KOPT-K1 (cell line): ENCODE measurements at regions not wholly inside any gene's neighbourhood (a gene's known extent, or its start where the extent isn't known, plus 50 kb on each side); places are given as distances from the start of the nearest gene placed in this dataset.
A peak's percentile ranks its signal among the peaks of the same experiment; 100 is the strongest.

Experiments used
- H3K27ac ChIP-seq: fragments of 200-600 bp; sonication (generic); 2 replicates; pipeline ENCODE4 v1.5.1; 2016; ENCODE audit warnings: antibody characterized with exemption, mild to moderate bottlenecking, low read depth, low read length; ENCODE audit not compliant: poor library complexity, severe bottlenecking
- H3K36me3 ChIP-seq: fragments of 200-600 bp; sonication (generic); 2 replicates; pipeline ENCODE4 v1.5.1; 2017; ENCODE audit warnings: antibody characterized with exemption, mild to moderate bottlenecking, low read length, moderate library complexity; ENCODE audit not compliant: insufficient read depth
- H3K9me3 ChIP-seq: fragments of 200-600 bp; sonication (generic); 2 replicates; pipeline ENCODE4 v1.5.1; 2017; ENCODE audit warnings: antibody characterized with exemption, low read length, mild to moderate bottlenecking; ENCODE audit not compliant: insufficient read depth, poor library complexity, severe bottlenecking

DNA sequence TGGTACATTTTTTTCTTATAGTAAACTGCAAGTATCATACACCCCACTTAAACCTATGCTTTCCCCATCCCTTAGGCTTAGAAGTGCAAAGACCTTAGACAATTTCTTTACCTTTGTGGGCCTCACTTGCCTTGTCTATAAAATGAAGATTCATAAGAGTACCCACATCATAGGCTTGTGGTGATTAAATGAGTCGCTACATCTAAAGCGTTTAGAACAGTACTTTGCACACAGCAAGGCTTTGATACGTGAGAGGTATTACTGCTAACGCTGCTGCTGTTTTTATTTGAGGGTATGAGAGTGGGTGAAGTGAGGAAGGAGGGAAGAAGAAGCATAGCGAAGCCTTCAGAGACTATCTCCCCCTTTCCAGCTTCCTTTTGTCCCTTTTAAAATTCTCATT, 87.8 kb upstream of the RPS6KA3 start:
- Histone ChIP-seq H3K27ac (no peak overlapping the region), H3K9me3 (no peaks in the 10 kb centered on the region), H3K36me3 (no peaks in the 10 kb centered on the region)

DNA sequence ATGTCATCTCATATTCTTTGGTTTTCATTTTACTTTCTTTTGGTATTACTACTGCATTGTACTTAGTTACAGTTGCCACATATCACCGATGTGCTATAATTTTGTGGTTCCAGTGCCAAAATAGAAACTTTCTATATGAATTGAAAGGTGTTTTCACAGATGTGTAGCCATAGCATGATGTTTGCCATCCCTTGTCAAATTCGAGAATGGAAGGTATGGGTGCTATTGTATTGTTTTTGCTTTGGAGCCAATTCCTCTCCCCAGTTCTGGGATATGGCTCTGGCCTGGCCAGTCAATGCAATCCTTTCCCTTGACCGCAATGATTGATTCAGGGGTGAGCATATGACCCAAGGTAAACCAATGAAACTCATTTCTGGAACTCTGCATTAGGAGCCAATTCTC, 86.2 kb upstream of the RPS6KA3 start:
- no peak overlapping the region for H3K27ac ChIP-seq
- no peaks in the 10 kb centered on the region for H3K36me3 ChIP-seq
- H3K9me3 ChIP-seq = no peaks in the 10 kb centered on the region

DNA sequence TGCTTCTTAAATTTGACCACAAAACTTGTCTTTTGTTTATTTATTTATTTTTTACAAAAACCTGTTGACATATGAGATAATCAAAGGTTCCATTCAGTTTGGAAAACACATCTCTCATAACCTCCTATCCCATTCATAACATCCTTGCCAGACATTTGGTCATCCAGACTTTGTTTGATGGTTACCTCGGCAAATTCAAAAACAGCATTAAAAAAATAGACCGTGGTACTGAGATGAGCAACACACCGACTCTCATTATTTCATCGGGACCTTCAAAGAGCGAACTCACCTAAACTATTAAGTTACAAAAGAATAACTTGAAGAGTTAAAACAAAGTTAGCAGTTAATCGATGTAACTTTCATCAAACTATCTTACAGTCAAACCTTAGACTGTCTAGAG, 85.8 kb upstream of the RPS6KA3 start:
- Histone ChIP-seq H3K9me3 (no peaks in the 10 kb centered on the region), H3K36me3 (no peaks in the 10 kb centered on the region)

DNA sequence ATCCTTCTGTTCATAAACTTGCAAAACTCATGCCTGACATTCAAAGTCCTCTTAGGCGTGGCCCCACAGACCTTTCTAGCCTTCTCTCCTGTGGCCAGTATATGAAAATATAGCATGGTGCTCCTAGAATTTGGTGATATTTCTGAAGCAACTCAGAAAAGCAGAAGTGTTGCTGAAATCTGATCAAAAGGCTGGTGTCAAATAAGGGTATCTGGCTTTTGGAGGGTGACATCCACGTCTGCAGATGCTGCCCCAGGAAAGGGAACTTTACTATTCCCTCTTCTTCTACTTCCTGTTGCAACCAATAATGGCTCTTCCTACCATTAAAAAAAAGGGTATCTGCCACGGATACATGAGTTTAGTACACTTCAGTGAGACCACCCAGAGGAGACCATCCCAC, 83.9 kb upstream of the RPS6KA3 start:
- no peaks in the 10 kb centered on the region for H3K9me3 ChIP-seq
- no peaks in the 10 kb centered on the region for H3K36me3 ChIP-seq
- H3K27ac ChIP-seq = no peak overlapping the region

More for the DNA sequence above, 85.8 kb upstream of the RPS6KA3 start:
- H3K27ac ChIP-seq = no peak overlapping the region

DNA sequence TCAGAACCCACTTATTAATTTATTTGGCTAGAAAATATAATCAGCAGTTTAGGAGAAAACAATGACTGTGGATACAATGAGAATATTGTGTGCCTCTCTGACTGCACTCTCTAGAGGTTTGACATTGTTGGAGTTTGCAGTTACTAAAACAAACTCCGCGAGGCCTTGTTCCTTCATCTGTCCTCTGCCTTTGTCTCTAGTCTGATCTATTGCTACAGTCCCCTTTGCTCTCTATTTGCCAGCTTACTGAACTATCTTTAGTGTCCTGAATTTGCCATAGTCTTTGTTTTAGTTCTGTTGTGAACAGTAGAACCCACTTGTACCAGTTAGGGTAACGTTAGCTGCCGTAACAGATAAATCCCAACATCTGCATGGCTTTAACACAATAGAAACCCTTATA, 81.4 kb upstream of the RPS6KA3 start:
- Histone ChIP-seq H3K36me3 (no peaks in the 10 kb centered on the region), H3K9me3 (no peaks in the 10 kb centered on the region), H3K27ac (no peak overlapping the region)

DNA sequence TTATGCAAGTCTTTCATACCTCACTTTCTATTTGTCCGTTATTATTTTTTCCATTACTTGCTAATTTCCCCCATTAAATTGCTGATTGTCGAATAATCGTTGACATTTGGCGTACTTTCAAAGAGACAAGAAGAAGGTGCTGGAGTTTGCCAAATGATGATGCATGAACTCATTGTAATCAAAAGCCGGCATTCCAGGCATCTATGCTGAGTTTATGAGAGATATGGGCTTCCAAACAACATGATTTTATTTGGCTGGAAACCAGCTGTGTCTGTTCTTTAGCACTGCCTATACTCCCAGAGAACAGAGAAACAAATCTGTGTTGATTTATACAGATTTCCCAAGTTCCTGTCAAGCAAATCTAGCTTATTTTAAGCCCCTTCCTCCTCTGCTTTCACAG, 80.8 kb upstream of the RPS6KA3 start:
- Histone ChIP-seq H3K27ac (no peak overlapping the region), H3K36me3 (no peaks in the 10 kb centered on the region), H3K9me3 (no peaks in the 10 kb centered on the region)

DNA sequence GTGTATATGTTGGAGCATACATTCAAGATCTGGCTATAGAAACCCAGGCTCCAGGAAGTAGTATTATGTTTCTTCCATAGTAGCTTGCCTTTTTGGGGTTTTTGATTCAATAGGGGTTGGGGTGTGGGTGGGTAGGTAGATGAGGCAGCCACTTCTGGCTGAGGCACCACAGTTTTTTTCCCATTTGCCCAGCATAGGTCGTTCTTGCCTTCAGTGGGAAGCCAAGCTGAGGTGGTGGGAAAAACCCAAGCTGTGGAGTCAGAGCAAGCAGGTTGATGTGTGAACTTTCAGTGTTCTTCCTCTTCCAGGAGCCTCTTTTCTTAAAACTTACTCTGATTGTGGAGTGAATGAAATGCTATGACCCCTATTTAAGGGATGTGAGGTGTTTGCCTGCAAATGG, 67.0 kb upstream of the RPS6KA3 start:
- Histone ChIP-seq H3K27ac (no peak overlapping the region), H3K36me3 (no peaks in the 10 kb centered on the region), H3K9me3 (no peaks in the 10 kb centered on the region)

DNA sequence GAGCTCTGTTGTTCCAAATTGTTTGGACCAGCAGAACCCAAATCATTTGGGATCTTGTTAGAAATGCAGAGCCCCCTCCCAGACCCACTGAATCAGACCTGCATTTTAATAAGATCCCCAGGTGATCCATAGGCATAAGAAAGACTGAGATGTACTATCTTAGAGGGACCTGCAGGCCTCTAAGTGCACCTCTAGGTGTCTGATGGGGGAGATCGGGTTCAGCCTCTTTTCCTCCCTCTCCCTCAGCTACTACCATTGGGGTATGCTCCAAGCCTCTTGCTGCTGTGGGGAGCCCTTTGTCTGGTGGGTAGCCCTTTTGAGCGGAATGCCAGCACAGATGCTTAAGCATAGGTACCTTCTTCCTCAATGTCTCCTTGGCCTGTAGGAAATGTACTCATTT, 63.8 kb upstream of the RPS6KA3 start:
- Histone ChIP-seq H3K36me3 (no peaks in the 10 kb centered on the region), H3K9me3 (no peaks in the 10 kb centered on the region), H3K27ac (no peak overlapping the region)

DNA sequence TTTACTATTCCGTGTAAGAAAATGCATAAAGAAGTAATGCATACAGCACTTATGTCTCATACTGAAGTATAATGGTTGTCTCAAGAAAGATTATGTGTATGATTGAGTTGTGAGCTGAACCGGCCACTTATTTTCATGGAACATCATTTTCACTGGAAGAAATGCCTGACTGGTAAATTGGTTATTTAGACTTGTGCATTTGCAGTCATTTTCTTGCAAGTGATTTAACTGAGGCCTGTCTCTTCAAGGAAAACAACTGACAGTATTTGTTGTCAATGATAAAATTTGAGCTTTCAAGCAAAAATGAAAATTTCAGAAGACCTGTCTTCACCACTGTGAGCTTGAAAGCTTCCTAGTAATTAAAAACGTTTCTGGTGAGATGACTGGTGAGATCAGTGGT, 62.7 kb upstream of the RPS6KA3 start:
- Histone ChIP-seq H3K36me3 (no peaks in the 10 kb centered on the region), H3K27ac (no peak overlapping the region), H3K9me3 (no peaks in the 10 kb centered on the region)

DNA sequence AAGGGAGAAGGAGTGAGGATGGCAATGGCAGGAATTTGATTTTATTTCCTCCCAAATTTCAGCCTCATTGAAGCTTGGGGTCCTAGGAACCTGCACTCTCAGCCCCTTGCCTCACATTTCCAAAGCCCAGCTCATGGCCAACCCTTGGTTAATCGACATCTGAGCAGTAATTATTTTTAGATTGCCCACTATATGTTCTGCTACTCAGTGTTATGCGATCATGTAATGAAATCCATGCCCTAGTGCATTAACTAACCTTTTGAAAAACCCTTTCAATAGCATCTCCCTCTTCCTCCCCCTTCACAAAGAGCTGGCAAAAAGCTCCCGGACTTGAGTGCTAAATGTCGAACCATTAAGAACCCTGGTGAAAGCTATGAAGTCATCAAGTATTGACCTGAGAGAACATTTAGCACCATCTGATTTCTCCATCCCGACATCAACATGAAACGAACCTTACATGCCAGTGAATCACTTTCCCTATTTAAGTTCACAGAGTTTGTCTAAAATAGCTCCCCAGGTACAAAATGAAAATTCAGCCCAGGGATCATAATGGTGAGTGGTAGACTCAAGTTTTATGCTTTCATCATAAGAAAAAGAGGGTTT, 59.2 kb upstream of the RPS6KA3 start:
- Histone ChIP-seq H3K36me3 (no peaks in the 10 kb centered on the region), H3K27ac (no peak overlapping the region), H3K9me3 (no peaks in the 10 kb centered on the region)

DNA sequence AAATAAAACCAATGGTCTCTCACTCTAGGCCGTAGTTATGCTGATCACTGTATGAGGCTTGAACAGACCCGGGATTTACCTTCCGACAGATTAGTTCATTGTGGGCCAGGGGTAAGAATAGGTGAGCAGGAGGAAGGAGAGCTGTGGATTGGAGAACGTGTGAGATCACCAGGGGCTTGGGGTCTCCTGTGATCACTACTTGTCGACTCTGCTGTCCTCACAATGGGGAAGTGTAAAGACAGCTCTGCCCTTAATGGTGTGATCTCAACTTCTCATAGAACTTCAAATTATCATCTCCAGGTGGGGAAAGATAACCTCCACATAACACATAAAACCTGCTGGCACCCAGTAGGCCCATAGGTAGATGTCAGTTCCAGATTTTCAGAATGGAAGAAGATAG, 56.2 kb upstream of the RPS6KA3 start:
- H3K27ac ChIP-seq = no peak overlapping the region
- no peaks in the 10 kb centered on the region for H3K36me3 ChIP-seq
- H3K9me3 ChIP-seq = no peaks in the 10 kb centered on the region

DNA sequence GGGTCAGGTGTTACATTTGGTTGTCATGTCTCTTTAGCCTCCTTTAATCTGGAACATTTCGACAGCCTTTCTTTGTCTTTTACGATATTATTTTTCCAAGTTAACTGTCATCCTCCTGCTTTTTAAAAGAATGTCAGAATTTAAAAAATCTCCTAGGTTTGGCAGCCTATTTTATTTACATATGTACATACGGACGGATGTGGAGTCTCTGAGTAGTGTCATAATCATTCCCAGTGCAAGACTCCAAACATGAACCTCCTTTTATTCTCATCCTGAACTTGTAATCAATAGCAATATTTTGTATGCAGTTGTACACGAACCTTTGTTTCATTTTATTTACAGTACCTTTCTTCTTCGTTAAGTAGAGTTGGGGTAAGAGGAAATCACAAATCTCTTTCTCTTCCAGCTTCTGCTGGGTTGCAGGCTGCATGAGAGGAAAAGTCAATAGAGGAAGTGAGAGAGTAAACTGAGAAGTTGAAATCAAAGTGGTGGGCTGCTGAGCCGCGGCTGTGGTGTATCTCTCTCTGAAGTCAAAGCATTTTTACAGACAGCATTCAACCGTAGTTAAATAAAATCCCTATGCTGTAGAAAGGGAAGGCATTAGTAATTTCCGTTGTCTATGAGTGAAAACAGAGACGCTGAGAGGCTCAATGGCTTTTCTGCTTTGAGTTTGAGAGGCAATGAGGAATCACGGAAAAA, 53.9 kb upstream of the RPS6KA3 start:
- H3K27ac ChIP-seq = peak overlapping the region; percentile 50
- no peaks in the 10 kb centered on the region for H3K36me3 ChIP-seq
- no peaks in the 10 kb centered on the region for H3K9me3 ChIP-seq

DNA sequence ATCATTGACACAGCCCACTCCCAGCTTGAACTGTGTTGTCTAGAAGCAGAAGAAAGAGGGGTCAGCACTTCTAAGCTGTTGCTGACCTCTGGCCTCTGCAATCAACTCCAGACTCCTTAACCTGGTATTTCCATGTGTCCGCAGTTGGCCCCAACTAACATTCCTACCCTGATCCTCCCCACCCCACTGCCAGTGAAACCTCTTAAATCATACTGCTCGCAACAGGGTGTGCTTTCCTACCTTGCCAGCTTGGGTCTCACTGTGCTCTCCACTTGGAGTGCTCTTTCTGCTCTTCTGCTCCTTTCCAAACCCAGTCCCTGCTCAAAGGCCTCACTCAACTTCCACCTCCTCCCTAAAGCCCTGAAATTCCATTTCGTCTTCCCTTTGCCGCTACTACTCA, 52.3 kb upstream of the RPS6KA3 start:
- Histone ChIP-seq H3K27ac (no peak overlapping the region), H3K36me3 (no peaks in the 10 kb centered on the region), H3K9me3 (no peaks in the 10 kb centered on the region)

DNA sequence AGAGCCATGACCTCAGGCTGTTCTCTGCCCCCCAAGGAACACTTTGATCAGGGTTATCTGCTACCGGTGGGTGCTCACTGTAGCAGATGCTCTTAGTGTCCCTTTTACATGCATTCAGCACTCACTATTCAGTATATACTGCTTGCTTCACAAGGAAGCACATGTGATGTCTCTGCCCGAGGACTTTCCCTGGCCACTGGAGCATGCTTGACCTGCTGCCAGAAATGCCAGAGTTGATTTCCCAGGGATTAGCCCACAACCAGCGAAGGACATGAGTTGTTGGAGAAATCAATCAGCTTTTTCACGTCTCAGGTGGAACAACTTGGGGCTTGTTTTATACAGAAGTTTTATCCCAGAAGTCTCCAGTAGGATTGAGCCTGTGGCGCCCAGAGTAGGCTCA, 51.2 kb upstream of the RPS6KA3 start:
- Histone ChIP-seq H3K9me3 (no peaks in the 10 kb centered on the region), H3K27ac (no peak overlapping the region), H3K36me3 (no peaks in the 10 kb centered on the region)
